Osteocyte (in vitro differentiated cells): ENCODE measurements at regions not wholly inside any gene's neighbourhood (a gene's known extent, or its start where the extent isn't known, plus 50 kb on each side); places are given as distances from the start of the nearest gene placed in this dataset.

Source experiments
- DNase-seq: peaks from one replicate; pipeline ENCODE4 v3.0.0; 2021; ENCODE audit warnings: mixed read lengths; ENCODE audit not compliant: unreplicated experiment; ENCODE audit errors: extremely low spot score
- H3K27ac Mint-ChIP-seq: one replicate; pipeline ENCODE4 v1.8.0; 2021; ENCODE audit warnings: mild to moderate bottlenecking, mixed read lengths; ENCODE audit not compliant: unreplicated experiment
- H3K27me3 Mint-ChIP-seq: one replicate; pipeline ENCODE4 v1.8.0; 2021; ENCODE audit warnings: mixed read lengths; ENCODE audit not compliant: unreplicated experiment
- H3K36me3 Mint-ChIP-seq: one replicate; pipeline ENCODE4 v1.8.0; 2021; ENCODE audit warnings: mixed read lengths; ENCODE audit not compliant: unreplicated experiment
- H3K4me1 Mint-ChIP-seq: one replicate; pipeline ENCODE4 v1.8.0; 2021; ENCODE audit warnings: mixed read lengths; ENCODE audit not compliant: unreplicated experiment
- H3K4me3 Mint-ChIP-seq: one replicate; pipeline ENCODE4 v1.8.0; 2021; ENCODE audit warnings: mild to moderate bottlenecking, moderate library complexity, mixed read lengths; ENCODE audit not compliant: unreplicated experiment
- H3K9me3 Mint-ChIP-seq: one replicate; pipeline ENCODE4 v1.8.0; 2021; ENCODE audit warnings: mixed read lengths; ENCODE audit not compliant: unreplicated experiment
- TF ChIP-seq, protein P1 (sequence below): fragments of 200-600 bp; sonication (generic); IDR thresholded peaks from 2 replicates; pipeline ENCODE4 v1.5.0; 2021; ENCODE audit warnings: antibody characterized with exemption, mild to moderate bottlenecking, moderate library complexity

DNA sequence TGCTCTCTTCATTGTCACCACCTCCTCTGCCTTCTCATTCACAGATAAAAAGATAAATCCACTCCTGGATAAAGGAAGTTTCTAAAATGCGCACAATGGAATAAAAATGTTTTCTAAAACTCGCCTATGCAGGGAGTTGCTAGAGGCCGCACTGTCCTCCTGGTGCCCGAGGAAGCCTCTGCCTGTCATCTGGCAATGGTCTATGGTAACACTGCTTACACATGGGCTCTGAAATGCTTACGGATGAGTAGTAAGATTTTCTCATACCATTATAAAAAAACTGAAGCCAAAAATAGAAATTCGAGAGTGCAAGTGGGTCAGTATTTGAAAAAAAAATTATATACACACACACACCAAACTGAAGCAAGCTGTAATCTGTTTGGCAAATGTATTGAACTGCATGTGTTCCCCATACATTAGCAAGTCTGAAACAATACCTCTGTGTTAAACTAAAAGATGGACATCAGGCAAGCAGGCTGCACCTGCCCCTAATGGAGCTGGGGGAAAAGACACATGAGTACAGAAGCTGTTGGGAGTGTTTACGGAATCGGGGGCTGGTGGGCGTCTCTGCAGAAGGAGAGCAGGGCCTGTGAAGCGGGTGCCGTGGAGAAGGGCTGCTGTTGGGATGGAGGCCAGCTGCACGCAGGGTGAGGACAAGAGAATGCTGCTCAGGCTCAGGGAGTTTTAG lies 103.3 kb upstream of the FAT1 start:
- no peak for DNase-seq
- TF ChIP-seq, protein P1, sequence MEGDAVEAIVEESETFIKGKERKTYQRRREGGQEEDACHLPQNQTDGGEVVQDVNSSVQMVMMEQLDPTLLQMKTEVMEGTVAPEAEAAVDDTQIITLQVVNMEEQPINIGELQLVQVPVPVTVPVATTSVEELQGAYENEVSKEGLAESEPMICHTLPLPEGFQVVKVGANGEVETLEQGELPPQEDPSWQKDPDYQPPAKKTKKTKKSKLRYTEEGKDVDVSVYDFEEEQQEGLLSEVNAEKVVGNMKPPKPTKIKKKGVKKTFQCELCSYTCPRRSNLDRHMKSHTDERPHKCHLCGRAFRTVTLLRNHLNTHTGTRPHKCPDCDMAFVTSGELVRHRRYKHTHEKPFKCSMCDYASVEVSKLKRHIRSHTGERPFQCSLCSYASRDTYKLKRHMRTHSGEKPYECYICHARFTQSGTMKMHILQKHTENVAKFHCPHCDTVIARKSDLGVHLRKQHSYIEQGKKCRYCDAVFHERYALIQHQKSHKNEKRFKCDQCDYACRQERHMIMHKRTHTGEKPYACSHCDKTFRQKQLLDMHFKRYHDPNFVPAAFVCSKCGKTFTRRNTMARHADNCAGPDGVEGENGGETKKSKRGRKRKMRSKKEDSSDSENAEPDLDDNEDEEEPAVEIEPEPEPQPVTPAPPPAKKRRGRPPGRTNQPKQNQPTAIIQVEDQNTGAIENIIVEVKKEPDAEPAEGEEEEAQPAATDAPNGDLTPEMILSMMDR, result no peak
- H3K4me1 Mint-ChIP-seq, result peaks cover 34% of the 10 kb centered on the region
- H3K27ac Mint-ChIP-seq, result no peak overlapping the region
- no peaks in the 10 kb centered on the region for H3K9me3 Mint-ChIP-seq
- H3K36me3 Mint-ChIP-seq, result no peaks in the 10 kb centered on the region
- no peaks in the 10 kb centered on the region for H3K27me3 Mint-ChIP-seq
- H3K4me3 Mint-ChIP-seq, result no peak overlapping the region

DNA sequence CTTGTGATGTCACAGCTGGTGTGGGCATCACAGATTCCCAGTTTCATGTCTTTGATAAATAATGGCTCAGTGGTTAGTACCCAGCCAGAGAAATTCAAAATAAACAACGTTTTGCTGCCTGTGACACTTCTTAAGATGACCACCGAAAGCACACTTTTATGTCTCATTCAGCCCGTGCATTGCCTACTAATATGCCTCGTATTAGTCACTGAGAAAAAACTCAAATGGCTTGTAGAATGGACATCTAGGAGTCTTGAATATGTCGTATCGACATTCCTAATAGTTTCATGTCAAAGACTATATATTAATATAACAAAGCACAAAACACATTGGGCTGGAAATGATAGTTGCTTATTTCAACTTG lies 103.9 kb upstream of the FAT1 start:
- Mint-ChIP-seq H3K4me1 (peaks cover 34% of the 10 kb centered on the region), H3K36me3 (no peaks in the 10 kb centered on the region), H3K9me3 (no peaks in the 10 kb centered on the region), H3K4me3 (no peak overlapping the region), H3K27ac (no peak overlapping the region), H3K27me3 (no peaks in the 10 kb centered on the region)
- TF ChIP-seq, protein P1, result no peak
- no peak for DNase-seq

DNA sequence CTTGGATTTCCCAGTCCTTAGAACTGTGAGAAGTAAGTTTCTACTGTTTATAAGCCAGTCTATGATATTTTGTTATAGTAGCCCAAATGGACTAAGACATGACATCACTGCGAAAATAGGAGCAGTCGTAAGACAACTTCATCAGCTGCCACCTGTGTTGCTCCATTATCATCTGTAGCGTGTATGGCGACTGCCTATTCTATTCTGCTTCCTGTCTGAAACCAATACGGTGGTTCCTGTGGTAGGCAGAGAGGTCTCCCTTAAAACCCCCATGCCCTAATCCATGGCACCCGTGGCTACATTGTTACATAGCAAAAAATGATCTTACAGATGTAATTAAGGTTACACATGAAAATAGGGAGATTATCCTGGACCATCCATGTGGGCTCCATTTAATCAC lies 105.4 kb upstream of the FAT1 start:
- peaks cover 32% of the 10 kb centered on the region for H3K4me1 Mint-ChIP-seq
- H3K27ac Mint-ChIP-seq, result no peak overlapping the region

DNA sequence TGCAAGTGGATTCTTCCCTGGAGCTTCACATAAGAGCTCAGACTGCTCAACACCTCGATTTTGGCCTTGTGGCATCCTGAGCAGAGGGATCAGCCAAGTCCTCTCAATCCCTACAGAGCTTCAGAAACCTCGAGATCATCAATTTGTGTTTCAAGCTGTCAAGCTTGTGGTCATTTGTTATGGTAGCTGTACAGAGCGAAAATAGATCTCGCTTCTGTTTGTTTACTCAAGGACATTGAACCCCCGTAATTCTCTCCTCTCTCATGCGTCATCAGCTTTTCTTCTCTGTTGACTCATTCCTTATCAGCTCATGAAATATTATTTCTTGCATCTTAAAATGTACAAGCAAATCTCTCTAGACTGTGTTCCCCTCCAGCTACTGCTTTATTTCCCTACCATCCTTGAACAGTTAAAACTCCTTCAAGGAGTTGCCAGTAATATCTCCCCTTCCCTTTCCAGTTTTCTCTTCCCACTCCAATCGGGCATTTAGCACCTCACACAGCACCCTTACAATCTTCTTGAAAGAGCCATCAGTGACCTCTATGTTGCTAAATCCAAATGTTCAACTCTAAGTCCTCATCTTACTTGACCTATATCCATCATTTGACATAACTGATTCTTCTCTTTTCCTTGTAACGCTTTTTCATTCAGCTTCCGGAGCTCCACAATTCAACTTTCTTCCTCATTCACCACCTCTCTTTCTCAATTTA lies 106.2 kb upstream of the FAT1 start:
- Mint-ChIP-seq H3K4me3 (no peak overlapping the region), H3K4me1 (peaks cover 32% of the 10 kb centered on the region), H3K27me3 (no peaks in the 10 kb centered on the region), H3K27ac (peak overlapping the region; percentile 50), H3K36me3 (no peaks in the 10 kb centered on the region), H3K9me3 (no peaks in the 10 kb centered on the region)
- TF ChIP-seq, protein P1, result no peak
- no peak for DNase-seq

More for the DNA sequence above, 105.4 kb upstream of the FAT1 start:
- Mint-ChIP-seq H3K27me3 (no peaks in the 10 kb centered on the region), H3K9me3 (no peaks in the 10 kb centered on the region), H3K36me3 (no peaks in the 10 kb centered on the region), H3K4me3 (no peak overlapping the region)
- TF ChIP-seq, protein P1, result no peak
- no peak for DNase-seq

DNA sequence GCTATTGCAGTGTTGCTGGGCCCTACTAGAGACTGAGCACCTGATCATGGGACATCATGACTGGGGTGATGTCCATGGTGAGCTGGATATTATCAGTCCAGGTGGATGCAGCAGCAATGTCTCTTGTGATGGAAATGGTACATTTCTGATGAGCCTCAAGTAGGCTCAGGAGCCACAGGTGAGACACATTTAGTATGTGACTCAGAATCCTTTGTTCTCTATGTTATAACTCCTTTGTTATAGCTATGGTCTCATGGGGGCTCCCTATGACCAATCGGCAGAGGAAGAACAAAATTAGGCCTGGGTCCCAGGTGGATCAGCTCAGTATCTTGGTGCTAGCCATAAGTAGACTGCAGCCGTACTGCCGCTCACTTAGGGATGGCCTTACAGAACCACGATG lies 107.9 kb upstream of the FAT1 start:
- peaks cover 25% of the 10 kb centered on the region for H3K4me1 Mint-ChIP-seq
- no peak overlapping the region for H3K27ac Mint-ChIP-seq
- H3K9me3 Mint-ChIP-seq, result no peaks in the 10 kb centered on the region
- no peak overlapping the region for H3K4me3 Mint-ChIP-seq
- no peak for DNase-seq
- H3K36me3 Mint-ChIP-seq, result no peaks in the 10 kb centered on the region
- TF ChIP-seq, protein P1, result no peak
- H3K27me3 Mint-ChIP-seq, result no peaks in the 10 kb centered on the region
